K562 (cell line): ENCODE measurements at regions not wholly inside any gene's neighbourhood (a gene's known extent, or its start where the extent isn't known, plus 50 kb on each side); places are given as distances from the start of the nearest gene placed in this dataset.

ENCODE experiments used
- ATAC-seq: fragments of 200-7000 bp; cut with Tn5 transposase; 3 replicates; pipeline ENCODE4 v1.9.1; 2020; ENCODE audit warnings: moderate library complexity
- BruUV-seq: library from RNA; stranded (reverse); fragments of 400-500 nt; replicated peaks from 2 replicates; lab custom pipeline; 2021; lab: Mats Ljungman, UMichigan
- CTCF ChIA-PET: fragments of 300-600 bp; formaldehyde crosslinking; extraction: SDS; loops from one replicate; lab custom pipeline; 2021; ENCODE audit warnings: low intra/inter-chr PET ratio; lab: Yijun Ruan, JAX
- POLR2A ChIA-PET: fragments of 300-600, 350-650 bp; sonication (Branson Sonifier 250); formaldehyde crosslinking; extraction: SDS; loops from one replicate; lab custom pipeline; 2021; ENCODE audit warnings: antibody characterized with exemption, inconsistent platforms; lab: Yijun Ruan, JAX
- DNase-seq, 4 experiments: peaks; one replicate each; pipeline versions ENCODE4 v3.0.0 to v3.0.0-alpha.2; 2011 to 2018; ENCODE audit warnings: low spot score in 3 of 4, mixed read lengths in 3 of 4; ENCODE audit errors: extremely low read depth in 1 of 4
- FAIRE-seq: peaks from 2 replicates; lab custom pipeline; 2011; peaks lifted over from hg19 to GRCh38; lab: Jason Lieb, UNC
- H2AFZ ChIP-seq: 2 replicates; pipeline ENCODE4 v1.6.0; 2011; ENCODE audit warnings: low read depth, low read length, control low read depth, inconsistent platforms
- H3K27ac ChIP-seq: fragments of 200-600 bp; 3 replicates; pipeline ENCODE4 v1.8.0; 2011; ENCODE audit warnings: low read depth, mild to moderate bottlenecking, control low read depth, inconsistent platforms, low read length, moderate library complexity, mixed read lengths; ENCODE audit errors: extremely low read depth
- H3K27me3 ChIP-seq, 2 experiments: fragments of 300-600 bp in 1 of 2; 2 replicates in 1 of 2; 3 replicates in 1 of 2; pipeline versions ENCODE4 v1.6.0 to v1.8.0; 2011; ENCODE audit warnings: inconsistent platforms in 2 of 2, low read length in 2 of 2, mild to moderate bottlenecking in 1 of 2, mixed read lengths in 1 of 2, moderate library complexity in 1 of 2; ENCODE audit not compliant: control insufficient read depth in 2 of 2, insufficient read depth in 2 of 2
- H3K36me3 ChIP-seq: fragments of 300-600 bp; 3 replicates; pipeline ENCODE4 v1.8.0; 2011; ENCODE audit warnings: mild to moderate bottlenecking, low read length, inconsistent platforms; ENCODE audit not compliant: control insufficient read depth, insufficient read depth
- H3K4me1 ChIP-seq, 2 experiments: fragments of 200-600 bp in 1 of 2; replicated peaks in 1 of 2; 2 replicates in 1 of 2; 3 replicates in 1 of 2; pipeline versions ENCODE4 v1.5.1 to v1.8.0; 2011; ENCODE audit warnings: inconsistent platforms in 2 of 2, low read length in 2 of 2, mild to moderate bottlenecking in 1 of 2, mixed read lengths in 1 of 2, moderate library complexity in 1 of 2; ENCODE audit not compliant: control insufficient read depth in 2 of 2, insufficient read depth in 2 of 2
- H3K4me2 ChIP-seq: 2 replicates; pipeline ENCODE4 v1.6.1; 2011; ENCODE audit warnings: low read length, control low read depth, inconsistent platforms, mixed read lengths; ENCODE audit not compliant: insufficient read depth
- H3K4me3 ChIP-seq: fragments of 200-600 bp; sonication (generic), shearing (Covaris generic); 2 replicates; pipeline ENCODE4 v1.5.1; 2016; ENCODE audit warnings: control low read depth, inconsistent platforms
- H3K79me2 ChIP-seq: fragments of 200-600 bp; 3 replicates; pipeline ENCODE4 v1.8.0; 2011; ENCODE audit warnings: low read length, inconsistent platforms; ENCODE audit not compliant: control insufficient read depth, insufficient read depth
- H3K9ac ChIP-seq, 2 experiments: 2 replicates each; pipeline versions ENCODE4 v1.6.0 to v1.6.1; 2011; ENCODE audit warnings: low read depth in 2 of 2, low read length in 2 of 2, control low read depth in 1 of 2, inconsistent platforms in 1 of 2, mild to moderate bottlenecking in 1 of 2, mixed read lengths in 1 of 2; ENCODE audit not compliant: insufficient read depth in 1 of 2
- H3K9me1 ChIP-seq: one replicate; pipeline ENCODE4 v1.6.0; 2011; ENCODE audit warnings: inconsistent platforms, mild to moderate bottlenecking, low read length, moderate library complexity; ENCODE audit not compliant: control insufficient read depth, insufficient read depth
- H3K9me3 ChIP-seq: replicated peaks from 2 replicates; pipeline ENCODE4 v1.5.1; 2011; ENCODE audit warnings: low read depth, low read length, inconsistent platforms; ENCODE audit not compliant: control insufficient read depth, insufficient read depth
- H4K20me1 ChIP-seq: replicated peaks from 2 replicates; pipeline ENCODE4 v1.6.1; 2011; ENCODE audit warnings: low read length, inconsistent platforms, mixed read lengths; ENCODE audit not compliant: control insufficient read depth, insufficient read depth
- DEAF1 ChIP-seq: fragments of 450-650 bp; formaldehyde crosslinking; IDR thresholded peaks from 2 replicates; pipeline ENCODE4 v1.4.0; 2020; ENCODE audit warnings: mild to moderate bottlenecking, moderate library complexity
- ELF4 ChIP-seq: fragments of 450-650 bp; formaldehyde crosslinking; IDR thresholded peaks from 2 replicates; pipeline ENCODE4 v1.4.0; 2022; ENCODE audit warnings: missing genetic modification characterization
- FIP1L1 ChIP-seq: fragments of 200-400 bp; formaldehyde crosslinking; IDR thresholded peaks from 2 replicates; pipeline ENCODE4 v1.6.1; 2018; ENCODE audit warnings: mild to moderate bottlenecking, low read depth, low read length; ENCODE audit not compliant: poor library complexity, severe bottlenecking
- HNRNPUL1 ChIP-seq: fragments of 200-400 bp; formaldehyde crosslinking; IDR thresholded peaks from 2 replicates; pipeline ENCODE4 v1.6.1; 2017; ENCODE audit warnings: low read length
- LARP7 ChIP-seq: fragments of 450-650 bp; IDR thresholded peaks from 2 replicates; pipeline ENCODE4 v1.6.1; 2016
- MAZ ChIP-seq, 2 experiments: fragments of 450-650 bp in 1 of 2; sonication (generic) in 1 of 2; formaldehyde crosslinking; IDR thresholded peaks in 1 of 2; conservative IDR thresholded peaks in 1 of 2; 2 replicates each; pipeline versions ENCODE4 v1.4.0 to v1.5.0; 2020; ENCODE audit warnings: mild to moderate bottlenecking in 1 of 2, missing genetic modification reagents in 1 of 2
- MYNN ChIP-seq, 2 experiments: sonication (generic); formaldehyde crosslinking in 1 of 2; IDR thresholded peaks; 2 replicates each; pipeline versions ENCODE4 v1.5.0 to v1.6.1; 2016 to 2020; ENCODE audit warnings: antibody characterized with exemption in 1 of 2, missing genetic modification reagents in 1 of 2
- POU5F1 ChIP-seq: fragments of 150-350 bp; IDR thresholded peaks from 2 replicates; pipeline ENCODE4 v1.6.1; 2014; ENCODE audit warnings: borderline replicate concordance, low read length, low read depth, mild to moderate bottlenecking; ENCODE audit not compliant: partially characterized antibody
- RFX1 ChIP-seq: fragments of 450-650 bp; IDR thresholded peaks from 2 replicates; pipeline ENCODE4 v1.6.1; 2016; ENCODE audit warnings: mild to moderate bottlenecking, moderate library complexity
- RFX7 ChIP-seq: fragments of 250-450 bp; sonication (Bioruptor Pico); IDR thresholded peaks from 2 replicates; pipeline ENCODE4 v1.5.1; 2021; ENCODE audit warnings: mild to moderate bottlenecking
- ZNF12 ChIP-seq: sonication (generic); formaldehyde crosslinking; IDR thresholded peaks from 2 replicates; pipeline ENCODE4 v1.4.0; 2020; ENCODE audit warnings: mild to moderate bottlenecking, missing genetic modification reagents
- WGBS: fragments of 100-300 bp; shearing (Covaris generic); methylation state at CpG from one replicate; pipeline ENCODE4 v1.1.6; 2016; ENCODE audit warnings: low coverage, mixed read lengths; ENCODE audit not compliant: insufficient coverage; ENCODE audit errors: missing lambda C conversion rate; 5-methylcytosine and 5-hydroxymethylcytosine counted together
- in situ Hi-C: fragments of 300-500 bp; cut with MboI; formaldehyde crosslinking; loops from 4 replicates; pipeline ENCODE4 v1.15.0; 2018; ENCODE audit warnings: inconsistent platforms, mixed read lengths
- intact Hi-C: fragments of 100-400 bp; cut with micrococcal nuclease; formaldehyde crosslinking; loops from 2 replicates; pipeline ENCODE4 v1.14.2; 2022
- TF ChIP-seq, protein P1 (sequence below): IDR thresholded peaks from 2 replicates; pipeline ENCODE4 v1.6.1; 2011; ENCODE audit warnings: borderline replicate concordance, low read depth, mild to moderate bottlenecking, moderate library complexity, low read length; ENCODE audit not compliant: insufficient read depth, poor library complexity, severe bottlenecking

GRCh38 chr6:22432060-22432459 lies 135.2 kb upstream of the PRL start (continued):
- TF ChIP-seq ZNF12 (CRISPR knock-in tag) (no peak), MYNN (IDR thresholded peaks at IDR 0.05) (no peak), MYNN (CRISPR knock-in tag; IDR thresholded peaks at IDR 0.05) (no peak), RFX1 (no peak)
- TF ChIP-seq, protein P1, sequence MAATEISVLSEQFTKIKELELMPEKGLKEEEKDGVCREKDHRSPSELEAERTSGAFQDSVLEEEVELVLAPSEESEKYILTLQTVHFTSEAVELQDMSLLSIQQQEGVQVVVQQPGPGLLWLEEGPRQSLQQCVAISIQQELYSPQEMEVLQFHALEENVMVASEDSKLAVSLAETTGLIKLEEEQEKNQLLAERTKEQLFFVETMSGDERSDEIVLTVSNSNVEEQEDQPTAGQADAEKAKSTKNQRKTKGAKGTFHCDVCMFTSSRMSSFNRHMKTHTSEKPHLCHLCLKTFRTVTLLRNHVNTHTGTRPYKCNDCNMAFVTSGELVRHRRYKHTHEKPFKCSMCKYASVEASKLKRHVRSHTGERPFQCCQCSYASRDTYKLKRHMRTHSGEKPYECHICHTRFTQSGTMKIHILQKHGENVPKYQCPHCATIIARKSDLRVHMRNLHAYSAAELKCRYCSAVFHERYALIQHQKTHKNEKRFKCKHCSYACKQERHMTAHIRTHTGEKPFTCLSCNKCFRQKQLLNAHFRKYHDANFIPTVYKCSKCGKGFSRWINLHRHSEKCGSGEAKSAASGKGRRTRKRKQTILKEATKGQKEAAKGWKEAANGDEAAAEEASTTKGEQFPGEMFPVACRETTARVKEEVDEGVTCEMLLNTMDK, result no peak

DNA sequence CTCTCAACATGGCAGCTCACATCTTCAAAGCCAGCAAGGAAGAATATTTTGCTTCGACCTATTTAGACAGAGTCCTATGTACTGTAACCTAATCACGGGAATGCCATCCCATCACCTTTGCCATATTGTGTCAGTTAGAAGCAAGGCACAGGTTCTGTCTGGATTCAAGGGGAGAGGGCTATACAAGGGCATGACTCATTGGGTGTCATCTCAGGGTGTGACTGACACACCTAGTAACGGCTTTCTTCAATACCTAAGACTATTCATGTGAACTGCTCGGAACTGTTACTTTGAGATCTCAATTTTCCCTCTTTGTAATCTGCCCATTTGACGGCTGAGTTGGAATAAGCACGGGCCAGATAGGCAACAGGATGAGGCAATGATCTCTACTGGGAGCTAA lies 135.6 kb upstream of the HDGFL1 start:
- no peaks in the 10 kb centered on the region for H3K4me1 ChIP-seq
- WGBS, result 6% methylated on average over 6 of the region's 6 CpGs
- H3K27me3 ChIP-seq, result no peaks in the 10 kb centered on the region
- H3K4me2 ChIP-seq, result no peak overlapping the region
- in situ Hi-C loops (no loop called here), intact Hi-C loops (no loop called here)
- DNase-seq (no peak), FAIRE-seq (no peak), ATAC-seq (no peak)
- H3K4me3 ChIP-seq, result no peak overlapping the region
- H3K9ac ChIP-seq, result no peak overlapping the region
- H3K9me3 ChIP-seq, result no peaks in the 10 kb centered on the region
- no peak overlapping the region for H3K27ac ChIP-seq
- no TSS peak for BruUV-seq
- no peaks in the 10 kb centered on the region for H3K36me3 ChIP-seq
- no peaks in the 10 kb centered on the region for H3K9me1 ChIP-seq
- TF ChIP-seq RFX7 (CRISPR knock-in tag) (no peak), DEAF1 (CRISPR knock-in tag) (no peak), ELF4 (CRISPR knock-in tag) (no peak), MAZ (CRISPR knock-in tag; conservative IDR thresholded peaks at IDR 0.05 in 1 of 2, IDR thresholded peaks at IDR 0.05 in 1 of 2) (no peak), POU5F1 (no peak), HNRNPUL1 (no peak), FIP1L1 (no peak), LARP7 (no peak)
- ChIA-PET CTCF (no interaction called here), POLR2A (no interaction called here)
- H4K20me1 ChIP-seq, result no peaks in the 10 kb centered on the region
- H3K79me2 ChIP-seq, result no peaks in the 10 kb centered on the region
- no peak overlapping the region for H2AFZ ChIP-seq
